Ishikawa (cell line): ENCODE measurements at regions not wholly inside any gene's neighbourhood (a gene's known extent, or its start where the extent isn't known, plus 50 kb on each side); places are given as distances from the start of the nearest gene placed in this dataset.

Source experiments
- CEBPB ChIP-seq: IDR thresholded peaks from 2 replicates; pipeline ENCODE4 v1.6.1; 2012
- EP300 ChIP-seq: IDR thresholded peaks from 2 replicates; pipeline ENCODE4 v1.6.1; 2012; ENCODE audit warnings: borderline replicate concordance

GRCh38 chr12:42692749-42693148 lies 103.2 kb upstream of the PRICKLE1 start:
- TF ChIP-seq CEBPB, result no peak
- TF ChIP-seq EP300, result no peak
